ENCODE measurements at regions not wholly inside any gene's neighbourhood (a gene's known extent, or its start where the extent isn't known, plus 50 kb on each side); places are given as distances from the start of the nearest gene placed in this dataset.

- no peaks in the 10 kb centered on the region; the same call in 1 of the 2 replicates for H3K4me1 ChIP-seq (ENCODE audit: insufficient read depth)
- 0 out of 2 replicates have a peak, but pooled peaks cover 8% of the 10 kb centered on the region for H3K36me3 ChIP-seq (ENCODE audit: insufficient read depth)
- H3K27me3 ChIP-seq (ENCODE audit: insufficient read depth), result no peaks in the 10 kb centered on the region
- Mint-ChIP-seq H3K36me3 (ENCODE audit: low read depth) (peaks cover 58% of the 10 kb centered on the region), H3K4me1 (no peaks in the 10 kb centered on the region), H3K9me3 (peaks cover 46% of the 10 kb centered on the region; the same call in 2 of the 3 replicates), H3K27ac (no peak overlapping the region), H3K27me3 (ENCODE audit: insufficient read depth, low read depth, poor library complexity) (peaks cover 2% of the 10 kb centered on the region), H3K4me3 (no peak overlapping the region)
- H4K20me1 ChIP-seq (replicated peaks; ENCODE audit: insufficient read depth), result no peaks in the 10 kb centered on the region
- no peaks in the 10 kb centered on the region; the same call in 1 of the 2 replicates for H3K9me2 ChIP-seq (ENCODE audit: insufficient read depth)
- no peak for DNase-seq (ENCODE audit: low spot score)
- no peak overlapping the region for H3K27ac ChIP-seq (ENCODE audit: low read depth)
- ATAC-seq, result no peak
- H3K4me2 ChIP-seq, result no peak overlapping the region
- H3F3A ChIP-seq (replicated peaks; ENCODE audit: low read depth), result no peaks in the 10 kb centered on the region
- no peak for TF ChIP-seq NANOG (IDR thresholded peaks at IDR 0.05; ENCODE audit: borderline replicate concordance)
- TF ChIP-seq EZH2 (IDR thresholded peaks at IDR 0.05; ENCODE audit: low read depth, unreplicated experiment), result no peak
- no peak for TF ChIP-seq POLR2AphosphoS5 (IDR thresholded peaks at IDR 0.05; ENCODE audit: low read depth)
- no peak for TF ChIP-seq ZNF331 (CRISPR knock-in tag; IDR thresholded peaks at IDR 0.05; ENCODE audit: low read depth)
- TF ChIP-seq ZNF114 (CRISPR knock-in tag; IDR thresholded peaks at IDR 0.05), result no peak
- TF ChIP-seq, protein P1, sequence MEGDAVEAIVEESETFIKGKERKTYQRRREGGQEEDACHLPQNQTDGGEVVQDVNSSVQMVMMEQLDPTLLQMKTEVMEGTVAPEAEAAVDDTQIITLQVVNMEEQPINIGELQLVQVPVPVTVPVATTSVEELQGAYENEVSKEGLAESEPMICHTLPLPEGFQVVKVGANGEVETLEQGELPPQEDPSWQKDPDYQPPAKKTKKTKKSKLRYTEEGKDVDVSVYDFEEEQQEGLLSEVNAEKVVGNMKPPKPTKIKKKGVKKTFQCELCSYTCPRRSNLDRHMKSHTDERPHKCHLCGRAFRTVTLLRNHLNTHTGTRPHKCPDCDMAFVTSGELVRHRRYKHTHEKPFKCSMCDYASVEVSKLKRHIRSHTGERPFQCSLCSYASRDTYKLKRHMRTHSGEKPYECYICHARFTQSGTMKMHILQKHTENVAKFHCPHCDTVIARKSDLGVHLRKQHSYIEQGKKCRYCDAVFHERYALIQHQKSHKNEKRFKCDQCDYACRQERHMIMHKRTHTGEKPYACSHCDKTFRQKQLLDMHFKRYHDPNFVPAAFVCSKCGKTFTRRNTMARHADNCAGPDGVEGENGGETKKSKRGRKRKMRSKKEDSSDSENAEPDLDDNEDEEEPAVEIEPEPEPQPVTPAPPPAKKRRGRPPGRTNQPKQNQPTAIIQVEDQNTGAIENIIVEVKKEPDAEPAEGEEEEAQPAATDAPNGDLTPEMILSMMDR (conservative IDR thresholded peaks at IDR 0.05; ENCODE audit: low read depth in 2 of 2), result no peak
- TF ChIP-seq ETS1 (IDR thresholded peaks at IDR 0.05), result no peak
- TF ChIP-seq, protein P2, sequence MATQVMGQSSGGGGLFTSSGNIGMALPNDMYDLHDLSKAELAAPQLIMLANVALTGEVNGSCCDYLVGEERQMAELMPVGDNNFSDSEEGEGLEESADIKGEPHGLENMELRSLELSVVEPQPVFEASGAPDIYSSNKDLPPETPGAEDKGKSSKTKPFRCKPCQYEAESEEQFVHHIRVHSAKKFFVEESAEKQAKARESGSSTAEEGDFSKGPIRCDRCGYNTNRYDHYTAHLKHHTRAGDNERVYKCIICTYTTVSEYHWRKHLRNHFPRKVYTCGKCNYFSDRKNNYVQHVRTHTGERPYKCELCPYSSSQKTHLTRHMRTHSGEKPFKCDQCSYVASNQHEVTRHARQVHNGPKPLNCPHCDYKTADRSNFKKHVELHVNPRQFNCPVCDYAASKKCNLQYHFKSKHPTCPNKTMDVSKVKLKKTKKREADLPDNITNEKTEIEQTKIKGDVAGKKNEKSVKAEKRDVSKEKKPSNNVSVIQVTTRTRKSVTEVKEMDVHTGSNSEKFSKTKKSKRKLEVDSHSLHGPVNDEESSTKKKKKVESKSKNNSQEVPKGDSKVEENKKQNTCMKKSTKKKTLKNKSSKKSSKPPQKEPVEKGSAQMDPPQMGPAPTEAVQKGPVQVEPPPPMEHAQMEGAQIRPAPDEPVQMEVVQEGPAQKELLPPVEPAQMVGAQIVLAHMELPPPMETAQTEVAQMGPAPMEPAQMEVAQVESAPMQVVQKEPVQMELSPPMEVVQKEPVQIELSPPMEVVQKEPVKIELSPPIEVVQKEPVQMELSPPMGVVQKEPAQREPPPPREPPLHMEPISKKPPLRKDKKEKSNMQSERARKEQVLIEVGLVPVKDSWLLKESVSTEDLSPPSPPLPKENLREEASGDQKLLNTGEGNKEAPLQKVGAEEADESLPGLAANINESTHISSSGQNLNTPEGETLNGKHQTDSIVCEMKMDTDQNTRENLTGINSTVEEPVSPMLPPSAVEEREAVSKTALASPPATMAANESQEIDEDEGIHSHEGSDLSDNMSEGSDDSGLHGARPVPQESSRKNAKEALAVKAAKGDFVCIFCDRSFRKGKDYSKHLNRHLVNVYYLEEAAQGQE (IDR thresholded peaks at IDR 0.05; ENCODE audit: unreplicated experiment), result no peak
- no peak for TF ChIP-seq CREB1 (CRISPR knock-in tag; IDR thresholded peaks at IDR 0.05; ENCODE audit: low read depth)
- no peak for TF ChIP-seq STAT1 (IDR thresholded peaks at IDR 0.05; ENCODE audit: unreplicated experiment)
- TF ChIP-seq, protein P3, sequence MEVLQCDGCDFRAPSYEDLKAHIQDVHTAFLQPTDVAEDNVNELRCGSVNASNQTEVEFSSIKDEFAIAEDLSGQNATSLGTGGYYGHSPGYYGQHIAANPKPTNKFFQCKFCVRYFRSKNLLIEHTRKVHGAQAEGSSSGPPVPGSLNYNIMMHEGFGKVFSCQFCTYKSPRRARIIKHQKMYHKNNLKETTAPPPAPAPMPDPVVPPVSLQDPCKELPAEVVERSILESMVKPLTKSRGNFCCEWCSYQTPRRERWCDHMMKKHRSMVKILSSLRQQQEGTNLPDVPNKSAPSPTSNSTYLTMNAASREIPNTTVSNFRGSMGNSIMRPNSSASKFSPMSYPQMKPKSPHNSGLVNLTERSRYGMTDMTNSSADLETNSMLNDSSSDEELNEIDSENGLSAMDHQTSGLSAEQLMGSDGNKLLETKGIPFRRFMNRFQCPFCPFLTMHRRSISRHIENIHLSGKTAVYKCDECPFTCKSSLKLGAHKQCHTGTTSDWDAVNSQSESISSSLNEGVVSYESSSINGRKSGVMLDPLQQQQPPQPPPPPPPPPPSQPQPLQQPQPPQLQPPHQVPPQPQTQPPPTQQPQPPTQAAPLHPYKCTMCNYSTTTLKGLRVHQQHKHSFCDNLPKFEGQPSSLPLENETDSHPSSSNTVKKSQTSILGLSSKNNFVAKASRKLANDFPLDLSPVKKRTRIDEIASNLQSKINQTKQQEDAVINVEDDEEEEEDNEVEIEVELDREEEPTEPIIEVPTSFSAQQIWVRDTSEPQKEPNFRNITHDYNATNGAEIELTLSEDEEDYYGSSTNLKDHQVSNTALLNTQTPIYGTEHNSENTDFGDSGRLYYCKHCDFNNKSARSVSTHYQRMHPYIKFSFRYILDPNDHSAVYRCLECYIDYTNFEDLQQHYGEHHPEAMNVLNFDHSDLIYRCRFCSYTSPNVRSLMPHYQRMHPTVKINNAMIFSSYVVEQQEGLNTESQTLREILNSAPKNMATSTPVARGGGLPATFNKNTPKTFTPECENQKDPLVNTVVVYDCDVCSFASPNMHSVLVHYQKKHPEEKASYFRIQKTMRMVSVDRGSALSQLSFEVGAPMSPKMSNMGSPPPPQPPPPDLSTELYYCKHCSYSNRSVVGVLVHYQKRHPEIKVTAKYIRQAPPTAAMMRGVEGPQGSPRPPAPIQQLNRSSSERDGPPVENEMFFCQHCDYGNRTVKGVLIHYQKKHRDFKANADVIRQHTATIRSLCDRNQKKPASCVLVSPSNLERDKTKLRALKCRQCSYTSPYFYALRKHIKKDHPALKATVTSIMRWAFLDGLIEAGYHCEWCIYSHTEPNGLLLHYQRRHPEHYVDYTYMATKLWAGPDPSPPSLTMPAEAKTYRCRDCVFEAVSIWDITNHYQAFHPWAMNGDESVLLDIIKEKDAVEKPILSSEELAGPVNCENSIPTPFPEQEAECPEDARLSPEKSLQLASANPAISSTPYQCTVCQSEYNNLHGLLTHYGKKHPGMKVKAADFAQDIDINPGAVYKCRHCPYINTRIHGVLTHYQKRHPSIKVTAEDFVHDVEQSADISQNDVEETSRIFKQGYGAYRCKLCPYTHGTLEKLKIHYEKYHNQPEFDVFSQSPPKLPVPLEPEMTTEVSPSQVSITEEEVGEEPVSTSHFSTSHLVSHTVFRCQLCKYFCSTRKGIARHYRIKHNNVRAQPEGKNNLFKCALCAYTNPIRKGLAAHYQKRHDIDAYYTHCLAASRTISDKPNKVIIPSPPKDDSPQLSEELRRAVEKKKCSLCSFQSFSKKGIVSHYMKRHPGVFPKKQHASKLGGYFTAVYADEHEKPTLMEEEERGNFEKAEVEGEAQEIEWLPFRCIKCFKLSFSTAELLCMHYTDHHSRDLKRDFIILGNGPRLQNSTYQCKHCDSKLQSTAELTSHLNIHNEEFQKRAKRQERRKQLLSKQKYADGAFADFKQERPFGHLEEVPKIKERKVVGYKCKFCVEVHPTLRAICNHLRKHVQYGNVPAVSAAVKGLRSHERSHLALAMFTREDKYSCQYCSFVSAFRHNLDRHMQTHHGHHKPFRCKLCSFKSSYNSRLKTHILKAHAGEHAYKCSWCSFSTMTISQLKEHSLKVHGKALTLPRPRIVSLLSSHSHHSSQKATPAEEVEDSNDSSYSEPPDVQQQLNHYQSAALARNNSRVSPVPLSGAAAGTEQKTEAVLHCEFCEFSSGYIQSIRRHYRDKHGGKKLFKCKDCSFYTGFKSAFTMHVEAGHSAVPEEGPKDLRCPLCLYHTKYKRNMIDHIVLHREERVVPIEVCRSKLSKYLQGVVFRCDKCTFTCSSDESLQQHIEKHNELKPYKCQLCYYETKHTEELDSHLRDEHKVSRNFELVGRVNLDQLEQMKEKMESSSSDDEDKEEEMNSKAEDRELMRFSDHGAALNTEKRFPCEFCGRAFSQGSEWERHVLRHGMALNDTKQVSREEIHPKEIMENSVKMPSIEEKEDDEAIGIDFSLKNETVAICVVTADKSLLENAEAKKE (CRISPR knock-in tag; IDR thresholded peaks at IDR 0.05), result no peak
- TF ChIP-seq EZH2phosphoT487 (IDR thresholded peaks at IDR 0.05; ENCODE audit: unreplicated experiment), result no peak
- TF ChIP-seq JUNB (IDR thresholded peaks at IDR 0.05; ENCODE audit: unreplicated experiment), result no peak
- H3K79me2 ChIP-seq (replicated peaks; ENCODE audit: insufficient read depth), result no peaks in the 10 kb centered on the region
- no peak overlapping the region for H2AFZ ChIP-seq
- H3K4me3 ChIP-seq, result no peak overlapping the region
These were observed 1192.5 kb upstream of the ACVR2A start for GRCh38 chr2:146652311-146652710.

Data from GM23338 (cell line).